ENCODE measurements at regions not wholly inside any gene's neighbourhood (a gene's known extent, or its start where the extent isn't known, plus 50 kb on each side); places are given as distances from the start of the nearest gene placed in this dataset.
"Not testable (repeated sequence)": the region's sequence is repeated elsewhere in the genome, so short reads cannot be mapped to it uniquely, and the experiment has no call there.

DNA sequence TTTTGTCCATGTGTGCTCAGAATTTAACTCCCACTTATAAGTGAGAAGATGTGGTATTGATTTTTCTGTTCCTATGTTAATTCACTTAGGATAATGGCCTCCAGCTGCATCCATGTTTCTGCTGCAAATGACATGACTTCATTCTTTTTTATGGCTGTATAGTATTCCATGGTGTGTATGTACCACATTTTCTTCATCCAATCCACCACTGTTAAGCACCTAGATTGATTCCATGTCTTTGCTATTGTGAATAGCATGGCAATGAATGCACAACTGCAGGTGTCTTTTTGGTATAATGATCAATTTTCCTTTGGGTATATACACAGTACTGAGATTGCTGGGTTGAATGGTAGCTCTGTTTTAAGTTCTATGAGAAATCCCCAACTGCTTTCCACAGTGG lies 657.7 kb downstream of the ETNK1 start:
- DNase-seq = no peak

DNA sequence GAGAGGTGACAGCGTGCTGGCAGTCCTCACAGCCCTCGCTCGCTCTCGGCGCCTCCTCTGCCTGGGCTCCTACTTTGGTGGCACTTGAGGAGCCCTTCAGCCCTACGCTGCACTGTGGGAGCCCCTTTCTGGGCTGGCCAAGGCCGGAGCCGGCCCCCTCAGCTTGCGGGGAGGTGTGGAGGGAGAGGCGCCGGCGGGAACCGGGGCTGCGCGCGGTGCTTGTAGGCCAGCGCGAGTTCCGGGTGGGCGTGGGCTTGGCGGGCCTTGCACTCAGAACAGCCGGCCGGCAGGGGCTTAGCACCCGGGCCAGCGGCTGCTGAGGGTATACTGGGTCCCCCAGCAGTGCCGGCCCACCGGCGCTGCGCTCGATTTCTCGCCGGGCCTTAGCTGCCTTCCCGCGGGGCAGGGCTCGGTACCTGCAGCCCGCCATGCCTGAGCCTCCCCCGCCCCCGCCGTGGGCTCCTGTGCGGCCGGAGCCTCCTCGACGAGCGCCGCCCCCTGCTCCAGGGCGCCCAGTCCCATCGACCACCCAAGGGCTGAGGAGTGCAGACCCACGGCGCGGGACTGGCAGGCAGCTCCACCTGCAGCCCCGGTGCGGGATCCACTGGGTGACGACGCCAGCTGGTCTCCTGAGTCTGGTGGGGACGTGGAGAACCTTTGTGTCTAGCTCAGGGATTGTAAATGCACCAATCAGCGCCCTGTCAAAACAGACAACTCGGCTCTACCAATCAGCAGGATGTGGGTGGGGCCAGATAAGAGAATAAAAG lies 661.0 kb downstream of the ETNK1 start:
- DNase-seq = not testable (repeated sequence)

DNA sequence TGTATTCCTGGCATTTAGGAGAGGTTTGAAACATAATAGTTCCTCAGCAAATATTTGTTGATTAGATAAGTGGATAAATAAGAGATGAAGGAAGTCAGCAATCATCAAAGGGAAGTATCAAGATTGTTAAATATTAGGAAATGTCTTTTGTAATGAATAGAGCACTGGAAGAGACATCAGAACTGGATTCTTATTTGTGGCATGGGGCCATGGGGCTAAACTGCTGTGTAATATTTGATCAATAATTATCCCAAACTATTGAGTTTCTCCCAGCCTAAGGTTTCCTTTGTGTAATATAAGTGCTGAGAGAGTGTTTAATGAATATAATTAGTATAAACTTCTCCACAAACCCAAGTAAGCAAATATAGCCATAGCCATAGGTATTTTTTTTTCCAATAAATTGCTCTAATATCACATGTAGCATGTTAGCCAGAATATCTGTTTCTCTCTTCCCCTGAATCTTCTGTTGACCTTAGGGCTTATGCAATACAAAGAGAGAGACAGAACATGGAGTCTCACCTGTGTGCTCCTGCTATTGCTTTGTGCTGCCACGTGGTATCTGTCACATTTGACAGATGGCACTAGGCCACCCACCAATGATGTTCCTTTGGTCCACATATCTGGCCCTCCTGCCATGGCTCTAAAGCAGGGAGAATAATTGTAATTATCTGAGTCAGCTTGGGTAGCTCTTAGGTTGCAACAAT lies 658.7 kb downstream of the SOX5 start:
- DNase-seq = no peak

DNA sequence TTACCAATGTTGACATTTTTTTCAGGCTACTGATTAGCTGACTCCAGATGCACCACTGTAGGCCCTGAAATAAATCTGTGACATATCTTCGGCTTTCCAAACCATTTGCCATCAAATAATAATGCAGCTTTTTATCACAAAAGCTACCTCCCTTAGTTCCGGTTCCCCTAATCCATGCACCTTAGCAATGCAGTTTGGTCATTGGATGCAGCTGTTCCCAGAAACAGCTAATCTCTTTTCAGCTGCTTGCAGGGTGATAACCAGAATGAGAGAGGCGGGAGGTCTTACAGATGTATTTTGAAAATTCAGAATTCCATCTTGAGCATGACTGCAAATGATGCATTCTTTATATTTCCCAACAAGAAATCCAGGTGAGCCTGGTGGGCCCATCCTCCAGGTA lies 646.2 kb downstream of the SOX5 start:
- no peak for DNase-seq

DNA sequence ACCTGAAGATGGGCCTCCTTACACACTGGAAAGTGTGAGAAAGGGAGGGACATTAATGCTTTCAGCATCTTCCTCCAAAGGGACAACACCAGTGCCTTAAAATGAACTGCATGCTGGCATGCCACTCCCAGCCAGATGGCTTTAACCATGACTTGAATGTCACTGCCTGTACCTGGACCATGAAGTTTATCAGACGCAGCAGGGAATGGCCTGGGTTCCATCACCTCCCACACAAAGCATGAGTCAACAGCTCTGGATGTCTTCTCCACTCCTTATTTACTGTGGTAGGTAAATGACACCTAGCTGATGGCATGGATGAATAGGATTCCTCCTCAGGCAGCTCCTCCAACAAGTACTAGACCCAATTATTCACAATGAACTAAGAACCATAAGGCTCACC lies 645.6 kb downstream of the SOX5 start:
- DNase-seq = no peak

DNA sequence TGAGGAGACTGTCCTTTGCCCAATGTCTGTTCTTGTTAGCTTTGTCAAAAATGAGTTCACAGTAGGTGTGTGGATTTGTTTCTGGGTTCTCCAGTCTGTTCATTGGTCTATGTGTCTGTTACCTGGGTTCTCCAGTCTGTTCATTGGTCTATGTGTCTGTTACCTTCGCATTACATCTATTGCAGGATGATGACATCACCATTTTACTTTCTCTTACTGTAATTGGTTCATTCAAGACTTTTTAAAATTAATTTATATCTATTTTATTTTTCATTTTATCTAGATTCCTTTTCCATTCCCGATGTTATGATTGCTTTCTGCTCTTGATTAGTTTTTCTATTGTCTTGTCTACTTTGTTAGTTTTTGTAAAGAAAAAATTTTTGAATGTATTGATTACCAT lies 615.5 kb downstream of the SOX5 start:
- DNase-seq = no peak

DNA sequence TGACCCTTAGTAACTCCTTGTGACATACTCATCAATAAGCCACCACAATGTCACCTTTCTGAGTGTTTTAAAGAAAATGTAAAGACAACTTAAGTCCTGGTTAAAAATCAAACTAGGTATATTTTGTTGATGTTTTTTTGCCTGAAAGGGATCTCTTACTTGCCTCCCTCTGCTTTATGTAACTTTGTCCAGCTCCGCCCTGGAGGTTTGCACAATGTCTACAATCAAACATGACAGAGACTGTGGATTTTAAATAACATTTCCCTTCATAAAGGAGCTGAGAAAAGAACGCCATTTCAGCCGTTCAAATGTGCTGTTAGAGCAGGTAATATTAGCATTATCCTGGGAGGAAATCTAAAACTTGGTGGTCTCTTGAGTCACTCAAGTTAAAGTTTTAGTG lies 613.9 kb downstream of the SOX5 start:
- no peak for DNase-seq

DNA sequence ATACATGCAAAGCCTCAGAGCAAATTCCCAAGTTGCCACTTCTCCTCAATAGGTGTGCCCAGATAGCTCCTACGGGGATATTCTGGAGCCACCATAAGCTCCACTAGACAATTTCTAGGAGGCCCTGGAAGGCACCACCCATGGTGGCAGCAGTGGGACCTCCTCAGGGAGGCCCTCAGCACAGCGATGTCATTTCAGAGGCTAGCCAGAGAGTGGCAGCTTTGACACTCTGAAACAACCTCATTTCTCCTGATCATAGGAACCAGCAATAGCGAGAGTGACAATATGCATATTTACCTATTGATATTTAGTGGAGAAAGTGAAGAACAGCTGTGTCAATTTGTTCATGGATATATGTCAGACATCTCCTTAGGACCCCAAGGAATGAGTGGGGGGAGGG lies 612.3 kb downstream of the SOX5 start:
- DNase-seq = no peak

DNA sequence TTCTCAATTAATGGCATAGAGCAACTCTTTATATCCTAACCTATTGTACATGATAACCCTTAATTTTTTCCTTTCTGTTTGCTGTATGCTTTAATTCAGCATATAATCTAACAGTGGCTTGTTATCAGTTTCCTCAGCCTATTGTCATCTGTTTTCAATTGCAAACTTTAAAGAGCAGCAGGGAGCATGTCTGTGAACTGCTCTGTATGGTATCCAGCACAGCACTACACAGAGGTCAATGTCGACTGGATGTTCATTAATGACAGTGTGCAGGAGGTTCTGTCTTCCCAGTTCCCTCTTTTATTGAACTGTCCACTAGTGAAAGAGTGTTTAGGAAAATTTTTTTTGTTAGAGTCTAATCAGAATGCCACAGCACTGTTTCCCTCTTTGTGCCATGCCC lies 609.1 kb downstream of the SOX5 start:
- DNase-seq = no peak

DNA sequence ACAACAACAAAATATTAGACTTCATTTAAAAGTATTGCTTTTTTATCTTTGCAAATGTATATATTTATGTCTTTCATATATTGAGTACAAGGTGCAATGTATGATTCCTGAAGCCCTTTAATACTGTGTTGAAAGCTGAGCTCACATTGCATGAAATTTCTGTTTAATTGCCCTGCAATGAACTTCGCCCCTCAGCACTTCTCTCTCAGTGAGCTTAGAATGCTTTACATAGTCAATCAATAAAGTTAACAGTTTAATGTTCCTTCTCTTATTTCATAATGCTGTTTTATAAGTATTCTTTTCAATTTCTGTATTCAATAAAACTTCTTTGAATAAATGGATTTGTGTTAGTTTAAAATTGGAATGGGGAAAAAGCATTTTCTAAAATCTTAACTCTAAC lies 607.1 kb downstream of the SOX5 start:
- no peak for DNase-seq

DNA sequence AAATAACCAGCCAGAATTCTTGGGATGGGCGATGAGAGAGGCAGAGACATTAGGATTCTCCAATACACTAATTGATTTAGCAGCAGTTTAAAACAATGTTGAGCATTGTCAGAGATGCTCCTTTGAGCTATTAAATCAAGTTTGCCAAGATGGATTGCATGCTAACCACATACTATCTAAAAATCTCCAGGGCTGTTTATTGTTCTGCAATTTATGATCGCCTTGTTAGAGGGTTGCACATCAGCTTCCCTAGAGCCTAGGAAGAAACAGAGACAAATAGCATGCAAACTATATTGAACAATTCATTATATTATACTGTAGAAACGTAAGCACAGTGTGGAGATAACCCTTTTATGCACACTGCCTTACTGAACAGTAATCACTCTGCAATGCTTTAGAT lies 599.9 kb downstream of the SOX5 start:
- DNase-seq = no peak

DNA sequence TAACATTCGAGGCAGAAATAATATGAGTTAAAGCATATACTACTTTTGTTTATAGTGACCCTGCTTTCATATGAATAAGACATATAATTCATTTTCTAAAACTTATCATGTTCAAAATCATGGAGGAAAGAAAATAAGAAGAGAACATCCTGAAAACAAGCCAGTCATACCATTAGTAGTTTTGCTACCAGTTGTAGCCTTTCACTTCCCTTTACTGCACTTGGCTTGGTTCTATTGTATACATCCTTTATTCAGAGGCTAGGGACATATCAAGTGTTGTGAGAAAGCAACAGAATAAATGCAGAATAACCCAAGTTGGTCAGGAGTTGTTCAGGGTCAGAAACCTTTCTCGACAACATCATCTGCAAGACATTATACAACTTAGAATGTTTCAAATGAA lies 598.7 kb downstream of the SOX5 start:
- DNase-seq = no peak

DNA sequence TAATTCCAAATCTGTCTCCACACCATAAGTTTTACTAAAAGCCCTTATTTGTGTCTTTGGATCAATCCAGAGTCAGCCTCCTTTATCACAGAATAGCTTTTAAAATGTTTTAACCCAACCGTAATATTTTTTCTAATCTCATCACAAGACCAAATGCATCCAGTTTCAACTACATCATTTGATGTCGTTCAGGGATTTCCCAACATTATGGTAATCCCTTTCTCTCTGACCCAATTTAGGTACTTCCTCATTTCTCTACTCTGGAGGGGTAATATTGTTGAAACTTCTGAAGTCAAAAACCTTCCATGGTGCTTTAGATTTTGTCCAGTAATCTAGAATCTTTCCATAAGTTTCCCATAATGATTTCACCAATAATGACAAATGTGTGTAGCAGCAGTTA lies 596.8 kb downstream of the SOX5 start:
- no peak for DNase-seq

DNA sequence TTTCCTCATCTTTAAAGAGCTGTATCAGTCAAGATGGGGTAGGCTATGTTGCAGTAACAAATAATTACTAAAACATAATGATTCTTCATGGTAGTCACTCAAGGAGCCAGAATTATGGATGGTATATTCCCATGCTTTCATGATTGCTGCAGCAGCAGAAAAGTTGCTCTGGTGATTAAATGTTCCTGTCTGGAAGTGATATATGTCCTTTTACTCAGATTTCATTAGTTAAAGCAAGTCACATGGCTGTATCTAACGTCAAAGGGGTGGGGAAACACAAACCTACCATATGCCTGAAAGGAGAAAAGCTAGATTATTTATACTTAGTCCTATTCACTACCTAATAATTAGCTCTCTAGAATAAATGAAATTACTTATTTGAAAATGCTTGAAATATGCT lies 594.7 kb downstream of the SOX5 start:
- DNase-seq = no peak

DNA sequence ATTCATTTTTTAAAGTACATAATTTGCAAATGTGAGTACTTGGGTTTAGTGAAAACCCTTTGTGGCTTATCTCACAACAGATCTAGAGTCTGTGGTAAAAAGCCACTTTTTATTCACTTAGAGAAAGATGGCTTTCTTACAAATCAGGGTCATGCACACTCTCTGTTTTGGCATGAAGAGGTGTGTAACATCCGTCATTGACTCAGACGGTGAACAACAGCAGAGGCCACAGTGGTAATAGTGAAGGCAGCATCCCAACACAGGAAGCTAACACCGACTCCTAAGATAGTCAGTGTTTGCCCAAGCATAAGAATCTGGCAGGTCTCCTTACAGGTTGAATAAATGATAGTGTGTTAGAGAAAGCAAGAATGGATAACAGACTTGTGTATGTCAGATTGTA lies 593.0 kb downstream of the SOX5 start:
- DNase-seq = no peak

DNA sequence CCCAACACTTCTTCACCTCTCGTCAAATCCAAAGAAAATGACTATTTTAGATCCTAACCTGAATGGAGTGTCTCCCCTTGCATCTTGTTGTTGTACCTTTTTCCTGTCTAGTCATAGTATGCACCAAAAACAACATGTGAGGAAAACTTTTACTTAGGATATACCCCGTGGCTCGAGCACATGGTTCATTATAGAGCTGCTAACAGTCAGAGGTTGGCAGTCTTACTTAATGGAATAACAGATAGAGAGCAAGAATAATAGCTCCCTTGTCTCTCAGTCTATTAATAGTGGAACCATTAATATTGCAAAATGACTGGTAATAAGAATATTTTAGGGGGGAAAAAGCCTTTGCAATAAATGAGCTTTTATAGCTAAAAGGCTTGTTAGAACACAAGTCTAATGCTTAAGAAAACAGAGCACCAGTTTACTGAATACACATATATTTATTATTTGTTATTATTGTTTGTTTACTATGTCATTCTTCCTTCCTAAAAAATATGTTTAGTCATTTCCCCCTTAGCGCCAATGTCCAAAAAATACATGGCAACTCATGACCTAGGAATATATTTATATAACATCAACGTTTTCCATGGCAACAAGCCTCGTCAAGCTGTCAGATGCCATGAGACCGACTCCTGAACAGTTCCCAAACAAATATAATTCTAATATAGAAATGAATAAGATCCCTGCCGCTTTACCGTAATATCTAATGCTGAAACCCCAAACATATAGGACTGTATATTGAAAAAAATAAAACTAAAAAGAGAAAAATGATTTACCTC lies 592.4 kb downstream of the SOX5 start:
- no peak for DNase-seq

DNA sequence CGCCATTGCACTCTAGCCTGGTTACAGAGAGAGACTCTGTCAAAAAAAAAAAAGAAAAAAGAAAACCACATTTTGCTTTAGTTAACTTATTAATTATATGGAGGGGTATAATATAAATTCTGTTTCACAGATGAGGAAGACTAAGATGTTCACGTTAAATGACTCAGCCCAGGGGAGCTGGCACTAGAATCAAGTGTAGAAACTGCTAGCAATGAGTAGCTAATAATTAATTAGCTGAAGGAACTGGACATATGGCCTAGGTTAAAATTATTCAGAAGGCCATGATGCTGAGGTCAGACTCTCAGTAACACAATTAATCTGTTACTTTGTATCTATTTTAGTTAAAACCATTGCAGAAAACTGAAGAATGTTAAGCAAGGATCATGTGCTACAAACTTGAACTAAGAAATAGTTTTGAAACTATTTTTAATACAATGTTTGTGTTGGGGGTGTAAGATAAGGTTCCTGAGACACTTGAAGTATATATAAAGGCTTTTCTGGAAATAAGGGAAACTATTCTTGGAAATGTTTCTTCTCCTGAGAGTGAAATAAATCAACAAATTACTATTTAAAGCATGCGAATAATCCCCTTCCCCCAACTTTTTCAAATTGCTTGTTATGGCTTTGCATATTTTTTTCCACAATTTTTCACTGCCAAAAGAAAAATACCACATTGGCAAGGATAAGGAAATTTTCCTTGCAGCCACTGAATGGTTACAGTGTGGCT lies 589.3 kb downstream of the SOX5 start:
- DNase-seq = no peak

DNA sequence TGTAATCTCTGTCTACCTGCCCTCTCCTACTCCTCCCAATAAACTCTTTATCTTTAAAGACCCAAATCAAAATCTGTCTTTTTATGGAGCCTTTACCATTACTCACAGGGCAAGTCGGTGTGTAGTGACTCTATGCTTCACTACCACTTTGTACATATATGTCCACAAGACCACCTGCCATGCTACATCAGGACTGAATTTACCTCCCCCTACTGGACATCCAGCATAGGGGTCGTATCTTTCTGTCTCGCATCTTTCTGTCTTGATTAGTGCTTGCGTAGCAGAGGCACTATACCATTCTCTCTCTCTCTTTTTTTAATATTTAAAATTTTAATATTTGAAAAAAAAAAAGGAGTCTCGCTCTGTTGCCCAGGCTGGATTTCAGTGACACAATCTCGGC lies 587.5 kb downstream of the SOX5 start:
- DNase-seq = no peak

DNA sequence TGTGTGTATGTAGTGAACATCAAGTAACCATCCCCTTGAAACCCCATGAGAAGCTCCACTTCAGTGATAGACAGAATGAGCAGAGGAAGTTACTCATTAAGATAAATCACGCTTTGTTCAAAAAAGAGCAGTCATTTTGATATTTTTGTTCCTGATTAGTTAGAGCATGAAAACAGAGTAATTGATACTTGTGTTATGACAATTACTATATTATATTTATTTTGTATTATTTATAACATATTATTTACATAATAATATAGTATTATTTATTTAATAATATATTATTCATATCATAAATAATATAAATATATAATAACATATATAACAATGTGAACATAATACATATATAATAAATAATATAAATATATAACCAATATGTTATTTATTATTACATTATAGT lies 580.9 kb downstream of the SOX5 start:
- DNase-seq = no peak

DNA sequence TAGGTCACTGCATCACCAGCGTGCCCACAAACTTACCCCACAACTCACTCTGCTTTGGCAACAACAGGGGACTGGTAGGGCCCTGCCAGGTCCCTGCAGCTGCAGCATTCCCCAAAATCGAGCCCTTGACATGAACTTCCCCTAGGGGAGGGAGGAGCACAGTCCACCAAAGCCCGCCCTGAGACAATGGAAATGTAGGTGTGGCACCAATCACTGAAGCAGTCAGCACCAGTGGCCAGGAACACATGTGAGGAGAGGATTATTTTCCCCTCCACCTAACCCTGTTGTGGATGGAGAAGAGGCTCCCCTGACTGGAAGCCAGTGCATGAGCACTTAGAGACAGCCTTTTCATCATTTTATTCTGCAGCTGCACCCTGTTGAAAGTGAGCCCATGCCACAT lies 573.8 kb downstream of the SOX5 start:
- no peak for DNase-seq

DNA sequence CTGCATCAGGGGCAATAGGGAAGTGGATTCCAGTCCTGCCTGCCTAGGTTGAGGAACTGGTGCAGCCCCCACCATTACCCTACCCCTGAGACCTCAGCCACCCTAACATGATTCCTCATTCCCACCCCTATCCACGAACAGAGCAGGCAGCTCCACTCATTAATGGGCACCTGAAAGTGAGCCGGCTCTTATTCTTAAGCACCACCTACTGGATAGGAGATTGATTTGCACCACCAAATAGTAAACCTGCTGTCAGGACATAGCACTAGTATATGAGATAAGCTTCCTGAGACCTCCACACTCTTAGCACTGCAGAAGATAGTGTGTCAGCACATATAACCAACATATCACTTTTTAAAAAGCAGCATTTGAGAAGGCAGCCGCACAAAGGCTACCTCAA lies 573.2 kb downstream of the SOX5 start:
- no peak for DNase-seq

DNA sequence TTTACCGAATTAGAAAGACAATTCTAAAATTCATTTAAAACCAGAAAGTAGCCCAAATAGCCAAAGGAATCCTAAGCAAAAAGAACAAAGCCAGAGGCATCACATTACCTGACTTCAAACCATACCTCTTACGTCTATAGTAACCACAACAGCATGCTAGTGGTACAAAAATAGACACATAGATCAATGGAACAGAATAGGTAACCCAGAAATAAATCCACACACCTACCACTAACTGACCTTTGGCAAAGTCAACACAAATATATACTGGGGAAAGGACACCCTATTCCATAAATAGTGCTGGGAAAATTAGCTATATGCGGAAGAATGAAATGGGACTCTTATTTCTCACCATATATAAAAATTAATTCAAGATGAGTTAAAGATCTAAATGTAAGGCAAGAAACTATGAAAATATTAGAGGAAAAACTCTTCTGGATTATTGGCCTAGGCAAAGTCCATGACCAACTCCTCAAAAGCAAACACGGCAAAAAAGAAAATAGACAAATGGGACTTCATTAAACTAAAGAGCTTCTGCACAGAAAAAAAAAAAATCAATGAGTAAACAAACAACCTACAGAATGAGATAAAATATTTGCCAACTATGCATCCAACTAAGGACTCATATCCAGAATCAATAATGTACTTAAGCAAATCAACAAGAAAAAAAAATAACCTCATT lies 568.9 kb downstream of the SOX5 start:
- DNase-seq = no peak

DNA sequence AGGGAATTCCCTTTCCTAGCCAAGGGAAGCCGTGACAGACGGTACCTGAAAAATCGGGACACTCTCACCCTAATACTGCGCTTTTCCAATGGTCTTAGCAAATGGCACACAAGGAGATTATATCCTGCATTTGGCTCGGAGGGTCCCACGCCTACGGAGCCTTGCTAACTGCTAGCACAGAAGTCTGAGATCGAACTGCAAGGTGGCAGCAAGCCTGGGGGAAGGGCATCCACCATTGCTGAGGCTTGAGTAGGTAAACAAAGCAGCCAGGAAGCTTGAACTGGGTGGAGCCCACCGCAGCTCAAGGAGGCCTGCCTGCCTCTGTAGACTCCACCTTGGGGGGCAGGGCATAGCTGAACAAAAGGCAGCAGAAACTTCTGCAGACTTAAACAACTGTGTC lies 560.6 kb downstream of the SOX5 start:
- DNase-seq = not testable (repeated sequence)

All from CD4-positive, alpha-beta T cell treated with Interferon gamma for 1 hour (primary cell).